Panc1 (cell line): ENCODE measurements at regions not wholly inside any gene's neighbourhood (a gene's known extent, or its start where the extent isn't known, plus 50 kb on each side); places are given as distances from the start of the nearest gene placed in this dataset.

Experiments
- ATAC-seq: fragments of 200-7000 bp; cut with Tn5 transposase; 2 replicates; pipeline ENCODE4 v1.9.1; 2020; ENCODE audit warnings: mild to moderate bottlenecking, moderate library complexity
- BruUV-seq: library from RNA; stranded (reverse); fragments of 400-500 nt; replicated peaks from 2 replicates; lab custom pipeline; 2021; lab: Mats Ljungman, UMichigan
- CTCF ChIA-PET: fragments of 300-600 bp; sonication (Branson Sonifier 250); formaldehyde crosslinking; loops from one replicate; lab custom pipeline; 2022; ENCODE audit warnings: antibody characterized with exemption; lab: Charles Lee
- POLR2A ChIA-PET: fragments of 300-600 bp; sonication (Branson Sonifier 250); formaldehyde crosslinking; loops from one replicate; lab custom pipeline; 2022; ENCODE audit warnings: antibody characterized with exemption; lab: Charles Lee
- DNase-seq: peaks from one replicate; pipeline ENCODE4 v3.0.0-alpha.2; 2010; ENCODE audit warnings: low read depth, low spot score
- H3K27ac ChIP-seq: 2 replicates; pipeline ENCODE4 v1.5.1; 2011; ENCODE audit warnings: mild to moderate bottlenecking, low read length, inconsistent platforms
- H3K27me3 ChIP-seq: fragments of 200-500 bp; sonication (Bioruptor generic); 2 replicates; pipeline ENCODE4 v1.6.0; 2014; ENCODE audit warnings: low read length, inconsistent platforms; ENCODE audit not compliant: control insufficient read depth, insufficient read depth
- H3K36me3 ChIP-seq: fragments of 200-500 bp; sonication (Bioruptor generic); 2 replicates; pipeline ENCODE4 v1.5.1; 2014; ENCODE audit warnings: inconsistent platforms, mild to moderate bottlenecking, low read length, moderate library complexity; ENCODE audit not compliant: control insufficient read depth, insufficient read depth
- H3K4me1 ChIP-seq: 2 replicates; pipeline ENCODE4 v1.5.1; 2011; ENCODE audit warnings: inconsistent platforms, mild to moderate bottlenecking, low read length, moderate library complexity; ENCODE audit not compliant: control insufficient read depth, insufficient read depth
- H3K4me3 ChIP-seq, 2 experiments: 2 replicates each; pipeline ENCODE4 v1.5.1; 2011 to 2012; ENCODE audit warnings: low read depth in 2 of 2, low read length in 2 of 2, mild to moderate bottlenecking in 2 of 2, inconsistent platforms in 1 of 2, moderate library complexity in 1 of 2
- H3K9me3 ChIP-seq: fragments of 200-500 bp; sonication (Bioruptor generic); 2 replicates; pipeline ENCODE4 v1.5.1; 2014; ENCODE audit warnings: low read depth, mild to moderate bottlenecking, inconsistent platforms, low read length, moderate library complexity; ENCODE audit not compliant: control insufficient read depth, insufficient read depth
- POLR2AphosphoS5 ChIP-seq: IDR thresholded peaks from 2 replicates; pipeline ENCODE4 v1.6.1; 2012; ENCODE audit warnings: mild to moderate bottlenecking, low read depth, low read length, moderate library complexity
- SIN3A ChIP-seq: IDR thresholded peaks from 2 replicates; pipeline ENCODE4 v1.6.1; 2012; ENCODE audit warnings: low read depth, mild to moderate bottlenecking, low read length, moderate library complexity, borderline replicate concordance; ENCODE audit not compliant: insufficient read depth
- TCF7L2 ChIP-seq: IDR thresholded peaks from 2 replicates; pipeline ENCODE4 v1.6.1; 2011; ENCODE audit warnings: mild to moderate bottlenecking, low read depth, low read length, inconsistent platforms
- in situ Hi-C: cut with HindIII; loops from 2 replicates; pipeline ENCODE4 v1.10.0; 2016; ENCODE audit warnings: low sequenced_read_pairs, low pct_unique_long_range_greater_than_20kb
- intact Hi-C: fragments of 100-400 bp; cut with micrococcal nuclease; formaldehyde crosslinking; loops from one replicate; pipeline ENCODE4 v1.10.0; 2022; ENCODE audit not compliant: unreplicated experiment
- TF ChIP-seq, protein P1 (sequence below), 2 experiments: IDR thresholded peaks; 2 replicates each; pipeline ENCODE4 v1.6.1; 2011 to 2012; ENCODE audit warnings: low read depth in 2 of 2, control low read depth in 1 of 2, low read length in 1 of 2, mild to moderate bottlenecking in 1 of 2, moderate library complexity in 1 of 2; ENCODE audit not compliant: insufficient read depth in 1 of 2
- TF ChIP-seq, protein P2 (sequence below): fragments of 450-650 bp; IDR thresholded peaks from 2 replicates; pipeline ENCODE4 v1.5.1; 2017; ENCODE audit warnings: mild to moderate bottlenecking

DNA sequence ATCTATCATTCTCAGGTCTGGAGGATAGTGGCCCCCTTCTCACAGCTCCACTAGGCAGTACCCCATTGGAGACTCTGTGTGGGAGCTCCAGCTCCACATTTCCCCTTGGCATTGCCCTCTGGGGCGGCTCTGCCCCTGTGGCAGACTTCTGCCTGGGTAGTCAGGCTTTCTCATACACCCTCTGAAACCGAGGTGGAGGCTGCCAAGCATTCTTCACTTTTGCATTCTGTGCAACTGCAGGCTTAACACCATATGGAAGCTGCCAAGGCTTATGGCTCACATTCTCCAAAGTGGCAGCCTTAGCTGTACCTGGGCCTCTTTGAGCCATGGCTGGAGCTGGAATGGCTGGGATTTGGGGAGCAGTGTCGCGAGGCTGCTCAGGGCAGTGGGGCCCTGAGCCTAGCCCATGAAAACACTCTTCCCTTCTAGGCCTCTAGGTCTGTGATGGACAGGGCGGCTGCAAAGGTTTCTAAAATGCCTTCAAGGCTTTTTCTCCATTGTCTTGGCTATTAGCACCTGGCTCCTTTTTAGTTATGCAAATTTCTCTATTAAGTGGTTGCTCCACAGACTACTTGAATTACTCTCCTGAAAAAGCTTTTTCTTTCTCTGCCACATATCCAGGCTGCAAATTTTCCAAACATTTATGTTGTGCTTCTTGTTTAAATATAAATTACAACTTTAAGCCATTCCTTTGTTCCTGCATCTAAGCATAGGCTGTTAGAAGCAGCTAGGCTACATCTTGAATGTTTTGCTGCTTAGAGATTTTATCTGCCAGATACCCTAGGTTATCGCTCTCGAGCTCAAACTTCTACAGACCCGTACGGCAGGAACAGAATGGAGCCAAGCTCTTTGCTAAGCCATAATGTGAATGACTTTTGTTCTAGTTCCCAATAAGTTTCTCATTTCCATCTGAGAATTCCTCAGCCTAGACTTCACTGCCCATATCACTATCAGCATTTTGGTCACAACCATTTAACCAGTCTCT is 206.5 kb downstream of the CPS1 start:
- DNase-seq (no peak), ATAC-seq (no peak)
- Histone ChIP-seq H3K4me1 (no peaks in the 10 kb centered on the region), H3K4me3 (no peak overlapping the region), H3K27me3 (no peaks in the 10 kb centered on the region), H3K36me3 (no peaks in the 10 kb centered on the region), H3K27ac (no peak overlapping the region), H3K9me3 (no peaks in the 10 kb centered on the region)
- intact Hi-C loops (no loop called here), in situ Hi-C loops (no loop called here)
- BruUV-seq, result no TSS peak
- ChIA-PET CTCF (no interaction called here), POLR2A (no interaction called here)
- TF ChIP-seq, protein P1, sequence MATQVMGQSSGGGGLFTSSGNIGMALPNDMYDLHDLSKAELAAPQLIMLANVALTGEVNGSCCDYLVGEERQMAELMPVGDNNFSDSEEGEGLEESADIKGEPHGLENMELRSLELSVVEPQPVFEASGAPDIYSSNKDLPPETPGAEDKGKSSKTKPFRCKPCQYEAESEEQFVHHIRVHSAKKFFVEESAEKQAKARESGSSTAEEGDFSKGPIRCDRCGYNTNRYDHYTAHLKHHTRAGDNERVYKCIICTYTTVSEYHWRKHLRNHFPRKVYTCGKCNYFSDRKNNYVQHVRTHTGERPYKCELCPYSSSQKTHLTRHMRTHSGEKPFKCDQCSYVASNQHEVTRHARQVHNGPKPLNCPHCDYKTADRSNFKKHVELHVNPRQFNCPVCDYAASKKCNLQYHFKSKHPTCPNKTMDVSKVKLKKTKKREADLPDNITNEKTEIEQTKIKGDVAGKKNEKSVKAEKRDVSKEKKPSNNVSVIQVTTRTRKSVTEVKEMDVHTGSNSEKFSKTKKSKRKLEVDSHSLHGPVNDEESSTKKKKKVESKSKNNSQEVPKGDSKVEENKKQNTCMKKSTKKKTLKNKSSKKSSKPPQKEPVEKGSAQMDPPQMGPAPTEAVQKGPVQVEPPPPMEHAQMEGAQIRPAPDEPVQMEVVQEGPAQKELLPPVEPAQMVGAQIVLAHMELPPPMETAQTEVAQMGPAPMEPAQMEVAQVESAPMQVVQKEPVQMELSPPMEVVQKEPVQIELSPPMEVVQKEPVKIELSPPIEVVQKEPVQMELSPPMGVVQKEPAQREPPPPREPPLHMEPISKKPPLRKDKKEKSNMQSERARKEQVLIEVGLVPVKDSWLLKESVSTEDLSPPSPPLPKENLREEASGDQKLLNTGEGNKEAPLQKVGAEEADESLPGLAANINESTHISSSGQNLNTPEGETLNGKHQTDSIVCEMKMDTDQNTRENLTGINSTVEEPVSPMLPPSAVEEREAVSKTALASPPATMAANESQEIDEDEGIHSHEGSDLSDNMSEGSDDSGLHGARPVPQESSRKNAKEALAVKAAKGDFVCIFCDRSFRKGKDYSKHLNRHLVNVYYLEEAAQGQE (IDR thresholded peaks at IDR 0.05; ENCODE audit: insufficient read depth in 1 of 2, low read depth in 2 of 2, low read length in 1 of 2), result no peak
- TF ChIP-seq, protein P2, sequence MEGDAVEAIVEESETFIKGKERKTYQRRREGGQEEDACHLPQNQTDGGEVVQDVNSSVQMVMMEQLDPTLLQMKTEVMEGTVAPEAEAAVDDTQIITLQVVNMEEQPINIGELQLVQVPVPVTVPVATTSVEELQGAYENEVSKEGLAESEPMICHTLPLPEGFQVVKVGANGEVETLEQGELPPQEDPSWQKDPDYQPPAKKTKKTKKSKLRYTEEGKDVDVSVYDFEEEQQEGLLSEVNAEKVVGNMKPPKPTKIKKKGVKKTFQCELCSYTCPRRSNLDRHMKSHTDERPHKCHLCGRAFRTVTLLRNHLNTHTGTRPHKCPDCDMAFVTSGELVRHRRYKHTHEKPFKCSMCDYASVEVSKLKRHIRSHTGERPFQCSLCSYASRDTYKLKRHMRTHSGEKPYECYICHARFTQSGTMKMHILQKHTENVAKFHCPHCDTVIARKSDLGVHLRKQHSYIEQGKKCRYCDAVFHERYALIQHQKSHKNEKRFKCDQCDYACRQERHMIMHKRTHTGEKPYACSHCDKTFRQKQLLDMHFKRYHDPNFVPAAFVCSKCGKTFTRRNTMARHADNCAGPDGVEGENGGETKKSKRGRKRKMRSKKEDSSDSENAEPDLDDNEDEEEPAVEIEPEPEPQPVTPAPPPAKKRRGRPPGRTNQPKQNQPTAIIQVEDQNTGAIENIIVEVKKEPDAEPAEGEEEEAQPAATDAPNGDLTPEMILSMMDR, result no peak
- TF ChIP-seq POLR2AphosphoS5 (no peak), SIN3A (no peak), TCF7L2 (no peak)

DNA sequence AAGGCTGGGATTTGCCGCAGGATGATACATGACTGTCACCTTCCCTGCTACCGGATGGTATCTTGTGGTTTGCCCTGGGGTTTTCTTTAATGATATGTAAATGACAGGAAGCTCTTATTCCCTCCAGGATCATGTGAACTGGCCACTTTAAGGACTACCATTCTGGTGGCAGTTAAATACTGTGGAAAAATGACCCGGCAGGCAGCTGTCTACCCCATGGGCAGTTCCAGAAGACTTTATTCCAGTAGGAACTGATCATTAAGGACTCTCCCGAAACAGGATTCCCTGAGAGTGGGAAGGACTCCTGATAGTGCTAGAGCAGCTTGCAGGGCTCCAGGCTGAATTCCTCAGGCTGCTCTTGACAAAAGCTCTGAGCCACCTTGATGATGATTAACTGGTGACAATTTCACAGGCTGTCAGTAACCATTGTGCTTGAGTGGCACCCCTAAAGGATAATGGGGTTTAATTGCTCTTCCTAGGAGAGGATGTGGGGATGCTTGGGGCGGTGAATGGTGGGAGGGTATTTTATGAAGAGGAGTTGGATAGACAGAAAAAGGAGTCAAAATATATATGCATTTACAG is 212.0 kb downstream of the CPS1 start:
- BruUV-seq, result no TSS peak
- Histone ChIP-seq H3K9me3 (no peaks in the 10 kb centered on the region), H3K4me3 (no peak overlapping the region), H3K4me1 (no peaks in the 10 kb centered on the region), H3K27ac (no peak overlapping the region), H3K36me3 (no peaks in the 10 kb centered on the region), H3K27me3 (no peaks in the 10 kb centered on the region)
- intact Hi-C loops (no loop called here), in situ Hi-C loops (no loop called here)
- ATAC-seq (no peak), DNase-seq (no peak)
- ChIA-PET CTCF (no interaction called here), POLR2A (no interaction called here)
- TF ChIP-seq, protein P2, result no peak
- TF ChIP-seq POLR2AphosphoS5, result no peak
- TF ChIP-seq, protein P1 (IDR thresholded peaks at IDR 0.05; ENCODE audit: insufficient read depth in 1 of 2, low read depth in 2 of 2, low read length in 1 of 2), result no peak
- no peak for TF ChIP-seq TCF7L2
- TF ChIP-seq SIN3A, result no peak
